IPS-18c (cell line): ENCODE measurements at regions not wholly inside any gene's neighbourhood (a gene's known extent, or its start where the extent isn't known, plus 50 kb on each side); places are given as distances from the start of the nearest gene placed in this dataset.

Experiments
- H3K4me3 ChIP-seq: 2 replicates; pipeline ENCODE4 v1.7.0; 2013; ENCODE audit warnings: low read depth, mild to moderate bottlenecking, low read length, moderate library complexity; ENCODE audit not compliant: insufficient read depth
- H3K9me3 ChIP-seq: one replicate; pipeline ENCODE4 v1.6.1; 2013; ENCODE audit warnings: mild to moderate bottlenecking, low read length, moderate library complexity; ENCODE audit not compliant: control insufficient read depth, insufficient read depth

- Histone ChIP-seq H3K9me3 (no peaks in the 10 kb centered on the region), H3K4me3 (no peak overlapping the region)
These were observed 78.7 kb upstream of the UNC5A start for GRCh38 chr5:176731506-176732160.

GRCh38 chr5:176732306-176732705, 78.1 kb upstream of the UNC5A start:
- Histone ChIP-seq H3K9me3 (no peaks in the 10 kb centered on the region), H3K4me3 (no peak overlapping the region)

GRCh38 chr5:176732736-176733405, 77.5 kb upstream of the UNC5A start:
- Histone ChIP-seq H3K4me3 (no peak overlapping the region), H3K9me3 (no peaks in the 10 kb centered on the region)

GRCh38 chr5:176733406-176734262, 76.7 kb upstream of the UNC5A start:
- Histone ChIP-seq H3K9me3 (no peaks in the 10 kb centered on the region), H3K4me3 (no peak overlapping the region)

- Histone ChIP-seq H3K4me3 (no peak overlapping the region), H3K9me3 (no peaks in the 10 kb centered on the region)
These were observed 75.5 kb upstream of the UNC5A start for GRCh38 chr5:176734756-176735342.

GRCh38 chr5:176735383-176736265, 74.7 kb upstream of the UNC5A start:
- no peak overlapping the region for H3K4me3 ChIP-seq
- no peaks in the 10 kb centered on the region for H3K9me3 ChIP-seq

GRCh38 chr5:176736301-176736930, 73.9 kb upstream of the UNC5A start:
- H3K9me3 ChIP-seq = no peaks in the 10 kb centered on the region

GRCh38 chr5:176736931-176737745, 73.2 kb upstream of the UNC5A start:
- Histone ChIP-seq H3K9me3 (no peaks in the 10 kb centered on the region), H3K4me3 (no peak overlapping the region)

More at GRCh38 chr5:176736301-176736930, 73.9 kb upstream of the UNC5A start:
- H3K4me3 ChIP-seq = no peak overlapping the region

GRCh38 chr5:176737746-176738636, 72.4 kb upstream of the UNC5A start:
- H3K4me3 ChIP-seq = no peak overlapping the region
- no peaks in the 10 kb centered on the region for H3K9me3 ChIP-seq

- H3K4me3 ChIP-seq = no peak overlapping the region
- no peaks in the 10 kb centered on the region for H3K9me3 ChIP-seq
These were observed 71.6 kb upstream of the UNC5A start for GRCh38 chr5:176738637-176739250.

GRCh38 chr5:176739461-176740051, 70.8 kb upstream of the UNC5A start:
- no peaks in the 10 kb centered on the region for H3K9me3 ChIP-seq
- no peak overlapping the region; the same call in 1 of the 2 replicates for H3K4me3 ChIP-seq

- H3K9me3 ChIP-seq = no peaks in the 10 kb centered on the region
These were observed 70.1 kb upstream of the UNC5A start for GRCh38 chr5:176740131-176740701.

GRCh38 chr5:176740702-176741496, 69.5 kb upstream of the UNC5A start:
- Histone ChIP-seq H3K9me3 (no peaks in the 10 kb centered on the region), H3K4me3 (no peak overlapping the region)

More at GRCh38 chr5:176740131-176740701, 70.1 kb upstream of the UNC5A start:
- H3K4me3 ChIP-seq = no peak overlapping the region
